LNCAP (cell line): ENCODE measurements at regions not wholly inside any gene's neighbourhood (a gene's known extent, or its start where the extent isn't known, plus 50 kb on each side); places are given as distances from the start of the nearest gene placed in this dataset.

Source experiments
- TF ChIP-seq, protein P1 (sequence below): fragments of 450-650 bp; IDR thresholded peaks from 2 replicates; pipeline ENCODE4 v1.5.1; 2017; ENCODE audit warnings: mild to moderate bottlenecking

DNA sequence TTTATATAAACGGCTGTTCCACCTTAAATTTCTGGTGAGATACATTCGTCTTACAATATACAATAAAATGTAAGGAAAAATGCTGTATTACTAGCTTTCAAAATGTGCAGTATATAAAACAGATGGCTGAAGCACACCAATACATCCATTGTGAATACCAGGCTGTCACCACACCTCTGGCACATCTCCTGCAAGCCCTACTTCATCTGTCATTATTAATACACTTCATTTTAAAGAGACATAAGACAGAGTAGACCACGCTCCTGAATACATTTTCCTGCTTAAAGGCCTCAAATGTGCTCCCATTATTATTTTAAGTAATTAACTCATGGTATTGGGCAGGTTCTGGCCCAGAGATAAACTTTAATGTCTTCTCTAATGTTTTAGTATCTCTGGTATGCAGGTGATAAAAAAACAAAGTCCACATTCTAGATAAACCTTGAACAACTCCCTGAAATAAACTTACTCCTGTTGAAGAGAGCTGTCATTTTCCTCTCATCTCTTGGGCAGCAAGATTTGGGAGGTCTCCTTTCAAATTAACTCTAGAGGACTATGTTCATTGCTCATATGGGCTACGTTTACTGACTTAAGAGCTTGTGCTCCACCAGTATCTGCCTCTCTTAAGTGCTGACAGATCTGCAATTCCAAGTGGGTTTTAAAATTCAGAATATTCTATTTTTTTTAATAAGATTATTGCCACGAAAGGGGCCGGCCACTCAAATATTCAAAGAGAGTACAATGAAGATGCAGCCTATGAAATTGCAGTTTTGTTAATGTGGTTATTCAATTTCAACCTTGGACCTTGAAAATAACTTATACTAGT lies 396.5 kb upstream of the SEMA3D start:
- TF ChIP-seq, protein P1, sequence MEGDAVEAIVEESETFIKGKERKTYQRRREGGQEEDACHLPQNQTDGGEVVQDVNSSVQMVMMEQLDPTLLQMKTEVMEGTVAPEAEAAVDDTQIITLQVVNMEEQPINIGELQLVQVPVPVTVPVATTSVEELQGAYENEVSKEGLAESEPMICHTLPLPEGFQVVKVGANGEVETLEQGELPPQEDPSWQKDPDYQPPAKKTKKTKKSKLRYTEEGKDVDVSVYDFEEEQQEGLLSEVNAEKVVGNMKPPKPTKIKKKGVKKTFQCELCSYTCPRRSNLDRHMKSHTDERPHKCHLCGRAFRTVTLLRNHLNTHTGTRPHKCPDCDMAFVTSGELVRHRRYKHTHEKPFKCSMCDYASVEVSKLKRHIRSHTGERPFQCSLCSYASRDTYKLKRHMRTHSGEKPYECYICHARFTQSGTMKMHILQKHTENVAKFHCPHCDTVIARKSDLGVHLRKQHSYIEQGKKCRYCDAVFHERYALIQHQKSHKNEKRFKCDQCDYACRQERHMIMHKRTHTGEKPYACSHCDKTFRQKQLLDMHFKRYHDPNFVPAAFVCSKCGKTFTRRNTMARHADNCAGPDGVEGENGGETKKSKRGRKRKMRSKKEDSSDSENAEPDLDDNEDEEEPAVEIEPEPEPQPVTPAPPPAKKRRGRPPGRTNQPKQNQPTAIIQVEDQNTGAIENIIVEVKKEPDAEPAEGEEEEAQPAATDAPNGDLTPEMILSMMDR = no peak

GRCh38 chr7:85573844-85574243 lies 387.0 kb upstream of the SEMA3D start:
- TF ChIP-seq, protein P1 = no peak

DNA sequence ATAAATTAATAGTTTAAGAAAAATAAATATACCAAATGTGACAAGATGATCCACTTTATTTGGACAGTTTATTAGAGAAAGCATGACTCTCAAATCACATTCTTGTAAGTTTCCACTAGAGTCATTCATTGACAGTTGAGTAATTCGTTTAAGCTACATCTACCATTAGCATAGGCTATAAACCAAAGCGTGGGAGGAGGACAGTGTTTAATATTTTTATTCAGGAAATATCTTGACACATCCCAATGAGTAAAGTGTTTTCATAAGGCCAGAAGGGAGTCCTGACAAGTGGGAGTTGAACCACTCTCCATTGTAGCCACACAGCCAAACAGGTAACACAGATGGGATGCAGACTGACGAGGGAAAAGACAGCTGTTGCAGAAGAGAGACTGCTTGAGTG lies 386.5 kb upstream of the SEMA3D start:
- TF ChIP-seq, protein P1 = no peak

DNA sequence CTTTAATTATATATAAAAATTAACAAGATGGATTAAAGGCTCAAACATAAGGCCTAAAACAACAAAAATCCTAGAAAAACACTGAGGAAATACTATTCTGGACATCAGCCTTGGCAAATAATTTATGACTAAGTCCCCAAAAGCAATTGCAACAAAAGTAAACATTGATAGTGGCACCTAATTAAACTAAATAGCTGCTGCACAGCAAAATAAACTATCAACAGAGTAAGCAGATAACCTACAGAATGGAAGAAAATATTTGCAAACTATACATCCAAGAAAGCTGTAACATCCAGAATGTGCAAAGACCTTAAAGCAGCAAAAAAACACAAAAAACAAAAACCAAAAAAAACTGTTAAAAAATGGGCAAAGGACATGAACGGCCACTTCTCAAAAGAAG lies 384.0 kb upstream of the SEMA3D start:
- TF ChIP-seq, protein P1 = no peak

DNA sequence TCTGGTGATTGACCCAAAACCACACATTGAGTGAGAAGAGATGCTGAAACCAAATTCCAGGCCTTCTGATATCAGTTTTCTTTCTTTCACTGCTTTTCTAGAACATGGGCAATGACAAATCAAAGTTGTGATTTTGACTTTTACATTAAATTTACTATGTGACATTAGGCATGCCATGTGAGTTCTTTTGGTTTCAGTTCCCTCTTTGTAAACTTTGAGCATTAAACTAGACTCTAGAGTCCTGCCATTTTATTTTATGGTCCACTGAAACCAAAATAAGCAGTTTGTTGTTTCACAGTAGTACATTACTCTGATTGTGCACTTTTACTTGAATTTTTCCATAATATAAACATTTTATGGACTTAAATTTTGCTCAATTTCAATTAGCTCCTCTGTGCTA lies 381.1 kb upstream of the SEMA3D start:
- TF ChIP-seq, protein P1 = no peak

DNA sequence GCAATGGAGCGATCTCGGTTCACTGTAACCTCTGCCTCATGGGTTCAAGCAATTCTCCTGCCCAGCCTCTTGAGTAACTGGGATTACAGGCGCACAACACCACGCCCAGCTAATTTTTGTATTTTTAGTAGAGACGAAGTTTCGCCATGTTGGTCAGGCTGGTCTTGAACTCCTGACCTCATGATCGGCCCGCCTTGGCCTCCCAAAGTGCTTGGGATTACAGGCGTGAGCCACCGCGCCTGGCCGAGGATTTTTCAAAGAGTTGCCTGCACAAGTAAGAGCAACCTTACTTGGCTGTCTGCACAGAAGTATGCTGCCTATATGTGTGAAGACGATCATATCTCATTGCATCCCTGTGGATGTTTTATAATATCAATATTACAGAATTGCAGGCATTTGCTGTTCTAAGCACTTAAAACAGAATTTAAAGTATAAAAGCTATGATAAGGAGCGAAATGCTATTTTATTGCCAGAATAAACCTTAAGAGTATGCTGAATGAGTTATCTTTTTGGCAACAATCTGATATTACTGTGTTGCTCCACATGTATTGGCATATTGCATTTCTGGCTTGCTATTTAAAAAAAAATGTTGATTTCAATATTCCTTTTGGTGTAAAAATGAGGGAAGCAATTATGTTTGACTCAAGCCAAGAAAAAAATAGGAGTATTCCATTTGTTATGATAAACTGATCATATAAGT lies 379.4 kb upstream of the SEMA3D start:
- TF ChIP-seq, protein P1 = no peak

DNA sequence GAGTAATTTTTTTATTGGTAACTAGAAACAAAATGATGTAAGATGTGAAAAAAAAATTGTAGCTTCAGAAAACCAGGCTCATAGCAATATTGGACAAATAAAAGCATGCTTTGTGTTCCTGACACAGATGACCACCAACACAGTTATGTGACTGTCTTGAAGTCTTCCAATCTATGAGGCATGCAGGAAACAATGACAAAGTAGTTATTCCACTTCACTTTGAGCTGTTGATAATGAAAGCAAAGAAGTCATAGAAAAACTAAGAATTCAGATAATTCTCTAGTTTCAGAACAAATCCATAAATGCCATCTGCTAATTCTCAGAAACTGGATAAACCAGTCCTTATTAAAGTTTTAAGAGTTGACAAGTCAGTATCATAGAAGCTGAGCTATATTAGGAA lies 378.4 kb upstream of the SEMA3D start:
- TF ChIP-seq, protein P1 = no peak
